IPS-NIHi11 (cell line): ENCODE measurements at regions not wholly inside any gene's neighbourhood (a gene's known extent, or its start where the extent isn't known, plus 50 kb on each side); places are given as distances from the start of the nearest gene placed in this dataset.
"Not testable (repeated sequence)": the region's sequence is repeated elsewhere in the genome, so short reads cannot be mapped to it uniquely, and the experiment has no call there.

Experiments
- DNase-seq: peaks from one replicate; pipeline ENCODE4 v3.0.0; 2012; ENCODE audit warnings: mixed read lengths, low spot score

- no peak for DNase-seq
These were observed 91.0 kb upstream of the GNAQ start for GRCh38 chr9:78122631-78123030.

GRCh38 chr9:78121488-78121887, 89.9 kb upstream of the GNAQ start:
- peak; percentile 42 for DNase-seq

GRCh38 chr9:78118742-78119473, 87.3 kb upstream of the GNAQ start:
- no peak for DNase-seq

GRCh38 chr9:78115073-78115472, 83.5 kb upstream of the GNAQ start:
- peak; percentile 54 for DNase-seq

GRCh38 chr9:78114581-78114980, 83.0 kb upstream of the GNAQ start:
- DNase-seq, result no peak

- no peak for DNase-seq
These were observed 80.8 kb upstream of the GNAQ start for GRCh38 chr9:78112406-78112805.

- no peak for DNase-seq
These were observed 80.4 kb upstream of the GNAQ start for GRCh38 chr9:78112004-78112403.

- no peak for DNase-seq
These were observed 77.5 kb upstream of the GNAQ start for GRCh38 chr9:78109075-78109474.

GRCh38 chr9:78106586-78106985, 75.0 kb upstream of the GNAQ start:
- not testable (repeated sequence) for DNase-seq

- DNase-seq, result no peak
These were observed 72.4 kb upstream of the GNAQ start for GRCh38 chr9:78103971-78104433.

GRCh38 chr9:78101247-78101646, 69.6 kb upstream of the GNAQ start:
- no peak for DNase-seq

- no peak for DNase-seq
These were observed 65.9 kb upstream of the GNAQ start for GRCh38 chr9:78097541-78097940.

GRCh38 chr9:78091731-78092130, 60.1 kb upstream of the GNAQ start:
- no peak for DNase-seq

- DNase-seq, result no peak
These were observed 57.5 kb upstream of the GNAQ start for GRCh38 chr9:78089111-78089510.

GRCh38 chr9:78088190-78088589, 56.6 kb upstream of the GNAQ start:
- DNase-seq, result not testable (repeated sequence)
